ENCODE measurements at regions not wholly inside any gene's neighbourhood (a gene's known extent, or its start where the extent isn't known, plus 50 kb on each side); places are given as distances from the start of the nearest gene placed in this dataset.

- TF ChIP-seq, protein P1, sequence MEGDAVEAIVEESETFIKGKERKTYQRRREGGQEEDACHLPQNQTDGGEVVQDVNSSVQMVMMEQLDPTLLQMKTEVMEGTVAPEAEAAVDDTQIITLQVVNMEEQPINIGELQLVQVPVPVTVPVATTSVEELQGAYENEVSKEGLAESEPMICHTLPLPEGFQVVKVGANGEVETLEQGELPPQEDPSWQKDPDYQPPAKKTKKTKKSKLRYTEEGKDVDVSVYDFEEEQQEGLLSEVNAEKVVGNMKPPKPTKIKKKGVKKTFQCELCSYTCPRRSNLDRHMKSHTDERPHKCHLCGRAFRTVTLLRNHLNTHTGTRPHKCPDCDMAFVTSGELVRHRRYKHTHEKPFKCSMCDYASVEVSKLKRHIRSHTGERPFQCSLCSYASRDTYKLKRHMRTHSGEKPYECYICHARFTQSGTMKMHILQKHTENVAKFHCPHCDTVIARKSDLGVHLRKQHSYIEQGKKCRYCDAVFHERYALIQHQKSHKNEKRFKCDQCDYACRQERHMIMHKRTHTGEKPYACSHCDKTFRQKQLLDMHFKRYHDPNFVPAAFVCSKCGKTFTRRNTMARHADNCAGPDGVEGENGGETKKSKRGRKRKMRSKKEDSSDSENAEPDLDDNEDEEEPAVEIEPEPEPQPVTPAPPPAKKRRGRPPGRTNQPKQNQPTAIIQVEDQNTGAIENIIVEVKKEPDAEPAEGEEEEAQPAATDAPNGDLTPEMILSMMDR (IDR thresholded peaks at IDR 0.05; ENCODE audit: low read depth, low read length), result no peak
- TF ChIP-seq EZH2phosphoT487 (IDR thresholded peaks at IDR 0.05; ENCODE audit: low read depth), result no peak
These were observed 98.8 kb downstream of the ADRA2C start for GRCh38 chr4:3864742-3865721.

All from OCI-LY3 (cell line).